K562 (cell line): ENCODE measurements at regions not wholly inside any gene's neighbourhood (a gene's known extent, or its start where the extent isn't known, plus 50 kb on each side); places are given as distances from the start of the nearest gene placed in this dataset.

Experiments
- ATAC-seq: fragments of 200-7000 bp; cut with Tn5 transposase; 3 replicates; pipeline ENCODE4 v1.9.1; 2020; ENCODE audit warnings: moderate library complexity
- BruUV-seq: library from RNA; stranded (reverse); fragments of 400-500 nt; replicated peaks from 2 replicates; lab custom pipeline; 2021; lab: Mats Ljungman, UMichigan
- CTCF ChIA-PET: fragments of 300-600 bp; formaldehyde crosslinking; extraction: SDS; loops from one replicate; lab custom pipeline; 2021; ENCODE audit warnings: low intra/inter-chr PET ratio; lab: Yijun Ruan, JAX
- POLR2A ChIA-PET: fragments of 300-600, 350-650 bp; sonication (Branson Sonifier 250); formaldehyde crosslinking; extraction: SDS; loops from one replicate; lab custom pipeline; 2021; ENCODE audit warnings: antibody characterized with exemption, inconsistent platforms; lab: Yijun Ruan, JAX
- DNase-seq, 4 experiments: peaks; one replicate each; pipeline versions ENCODE4 v3.0.0 to v3.0.0-alpha.2; 2011 to 2018; ENCODE audit warnings: low spot score in 3 of 4, mixed read lengths in 3 of 4; ENCODE audit errors: extremely low read depth in 1 of 4
- FAIRE-seq: peaks from 2 replicates; lab custom pipeline; 2011; peaks lifted over from hg19 to GRCh38; lab: Jason Lieb, UNC
- H2AFZ ChIP-seq: 2 replicates; pipeline ENCODE4 v1.6.0; 2011; ENCODE audit warnings: low read depth, low read length, control low read depth, inconsistent platforms
- H3K27ac ChIP-seq: fragments of 200-600 bp; 3 replicates; pipeline ENCODE4 v1.8.0; 2011; ENCODE audit warnings: low read depth, mild to moderate bottlenecking, control low read depth, inconsistent platforms, low read length, moderate library complexity, mixed read lengths; ENCODE audit errors: extremely low read depth
- H3K27me3 ChIP-seq, 2 experiments: fragments of 300-600 bp in 1 of 2; 2 replicates in 1 of 2; 3 replicates in 1 of 2; pipeline versions ENCODE4 v1.6.0 to v1.8.0; 2011; ENCODE audit warnings: inconsistent platforms in 2 of 2, low read length in 2 of 2, mild to moderate bottlenecking in 1 of 2, mixed read lengths in 1 of 2, moderate library complexity in 1 of 2; ENCODE audit not compliant: control insufficient read depth in 2 of 2, insufficient read depth in 2 of 2
- H3K36me3 ChIP-seq: fragments of 300-600 bp; 3 replicates; pipeline ENCODE4 v1.8.0; 2011; ENCODE audit warnings: mild to moderate bottlenecking, low read length, inconsistent platforms; ENCODE audit not compliant: control insufficient read depth, insufficient read depth
- H3K4me1 ChIP-seq, 2 experiments: fragments of 200-600 bp in 1 of 2; replicated peaks in 1 of 2; 2 replicates in 1 of 2; 3 replicates in 1 of 2; pipeline versions ENCODE4 v1.5.1 to v1.8.0; 2011; ENCODE audit warnings: inconsistent platforms in 2 of 2, low read length in 2 of 2, mild to moderate bottlenecking in 1 of 2, mixed read lengths in 1 of 2, moderate library complexity in 1 of 2; ENCODE audit not compliant: control insufficient read depth in 2 of 2, insufficient read depth in 2 of 2
- H3K4me2 ChIP-seq: 2 replicates; pipeline ENCODE4 v1.6.1; 2011; ENCODE audit warnings: low read length, control low read depth, inconsistent platforms, mixed read lengths; ENCODE audit not compliant: insufficient read depth
- H3K4me3 ChIP-seq: fragments of 200-600 bp; sonication (generic), shearing (Covaris generic); 2 replicates; pipeline ENCODE4 v1.5.1; 2016; ENCODE audit warnings: control low read depth, inconsistent platforms
- H3K79me2 ChIP-seq: fragments of 200-600 bp; 3 replicates; pipeline ENCODE4 v1.8.0; 2011; ENCODE audit warnings: low read length, inconsistent platforms; ENCODE audit not compliant: control insufficient read depth, insufficient read depth
- H3K9ac ChIP-seq, 2 experiments: 2 replicates each; pipeline versions ENCODE4 v1.6.0 to v1.6.1; 2011; ENCODE audit warnings: low read depth in 2 of 2, low read length in 2 of 2, control low read depth in 1 of 2, inconsistent platforms in 1 of 2, mild to moderate bottlenecking in 1 of 2, mixed read lengths in 1 of 2; ENCODE audit not compliant: insufficient read depth in 1 of 2
- H3K9me1 ChIP-seq: one replicate; pipeline ENCODE4 v1.6.0; 2011; ENCODE audit warnings: inconsistent platforms, mild to moderate bottlenecking, low read length, moderate library complexity; ENCODE audit not compliant: control insufficient read depth, insufficient read depth
- H3K9me3 ChIP-seq: replicated peaks from 2 replicates; pipeline ENCODE4 v1.5.1; 2011; ENCODE audit warnings: low read depth, low read length, inconsistent platforms; ENCODE audit not compliant: control insufficient read depth, insufficient read depth
- H4K20me1 ChIP-seq: replicated peaks from 2 replicates; pipeline ENCODE4 v1.6.1; 2011; ENCODE audit warnings: low read length, inconsistent platforms, mixed read lengths; ENCODE audit not compliant: control insufficient read depth, insufficient read depth
- CBX5 ChIP-seq: IDR thresholded peaks from 2 replicates; pipeline ENCODE4 v1.6.1; 2014; ENCODE audit warnings: low read depth, borderline replicate concordance
- CBX8 ChIP-seq: fragments of 200-600 bp; sonication (generic); IDR thresholded peaks from 2 replicates; pipeline ENCODE4 v1.6.1; 2012; ENCODE audit warnings: borderline replicate concordance, mixed run types, low read depth, mild to moderate bottlenecking, moderate library complexity, mixed read lengths, low read length, control low read depth, inconsistent platforms; ENCODE audit not compliant: poor library complexity, severe bottlenecking; ENCODE audit errors: extremely low read depth
- CHD7 ChIP-seq: fragments of 200-600 bp; sonication (generic); IDR thresholded peaks from one replicate; pipeline ENCODE4 v1.6.1; 2012; ENCODE audit warnings: mild to moderate bottlenecking, low read depth, low read length, inconsistent platforms
- CREB1 ChIP-seq, 2 experiments: sonication (generic) in 1 of 2; formaldehyde crosslinking in 1 of 2; IDR thresholded peaks; 2 replicates each; pipeline versions ENCODE4 v1.6.1 to v1.8.0; 2012 to 2022; ENCODE audit warnings: inconsistent platforms in 1 of 2, mild to moderate bottlenecking in 1 of 2, missing genetic modification reagents in 1 of 2, moderate library complexity in 1 of 2
- NR3C1 ChIP-seq: sonication (generic); formaldehyde crosslinking; IDR thresholded peaks from 2 replicates; pipeline ENCODE4 v1.8.1; 2022; ENCODE audit warnings: missing genetic modification reagents
- RBM17 ChIP-seq: fragments of 200-400 bp; formaldehyde crosslinking; IDR thresholded peaks from 2 replicates; pipeline ENCODE4 v1.6.1; 2017; ENCODE audit warnings: low read depth, mild to moderate bottlenecking, low read length, borderline replicate concordance
- STAT5A ChIP-seq: IDR thresholded peaks from 2 replicates; pipeline ENCODE4 v1.6.1; 2012; ENCODE audit warnings: low read length, inconsistent platforms, borderline replicate concordance
- ZNF217 ChIP-seq: sonication (generic); formaldehyde crosslinking; IDR thresholded peaks from 2 replicates; pipeline ENCODE4 v1.8.0; 2022; ENCODE audit warnings: mild to moderate bottlenecking, missing genetic modification reagents
- ZNF76 ChIP-seq: fragments of 250-450 bp; sonication (Bioruptor Pico); IDR thresholded peaks from 2 replicates; pipeline ENCODE4 v1.4.0; 2020; ENCODE audit warnings: mild to moderate bottlenecking, moderate library complexity, borderline replicate concordance
- WGBS: fragments of 100-300 bp; shearing (Covaris generic); methylation state at CpG from one replicate; pipeline ENCODE4 v1.1.6; 2016; ENCODE audit warnings: low coverage, mixed read lengths; ENCODE audit not compliant: insufficient coverage; ENCODE audit errors: missing lambda C conversion rate; 5-methylcytosine and 5-hydroxymethylcytosine counted together
- in situ Hi-C: fragments of 300-500 bp; cut with MboI; formaldehyde crosslinking; loops from 4 replicates; pipeline ENCODE4 v1.15.0; 2018; ENCODE audit warnings: inconsistent platforms, mixed read lengths
- intact Hi-C: fragments of 100-400 bp; cut with micrococcal nuclease; formaldehyde crosslinking; loops from 2 replicates; pipeline ENCODE4 v1.14.2; 2022

- no peak for TF ChIP-seq ZNF76 (CRISPR knock-in tag)
Measured at GRCh38 chr21:35777081-35777480, 283.2 kb downstream of the SETD4 start (continued).

GRCh38 chr21:35775778-35776544 is 284.4 kb downstream of the SETD4 start:
- Histone ChIP-seq H4K20me1 (no peaks in the 10 kb centered on the region), H3K4me3 (no peak overlapping the region), H3K4me1 (no peaks in the 10 kb centered on the region), H3K27ac (no peak overlapping the region), H3K9ac (no peak overlapping the region), H3K27me3 (peaks cover 0 to 3% of the 10 kb centered on the region in 2 experiments; a peak in 1 of 5 replicates), H3K4me2 (no peak overlapping the region), H3K36me3 (no peaks in the 10 kb centered on the region), H2AFZ (no peak overlapping the region), H3K9me3 (no peaks in the 10 kb centered on the region), H3K79me2 (no peaks in the 10 kb centered on the region), H3K9me1 (no peaks in the 10 kb centered on the region)
- POLR2A ChIA-PET: no interaction called here
- intact Hi-C loops (no loop called here), in situ Hi-C loops (no loop called here)
- CTCF ChIA-PET: no interaction called here
- no peak for DNase-seq
- ATAC-seq: no peak
- 2% methylated on average over 7 of the region's 7 CpGs for WGBS
- no peak for FAIRE-seq
- no TSS peak for BruUV-seq
- no peak for TF ChIP-seq CHD7
- no peak for TF ChIP-seq CBX5
- no peak for TF ChIP-seq NR3C1 (CRISPR knock-in tag)
- TF ChIP-seq CREB1 (IDR thresholded peaks at IDR 0.05): no peak
- no peak for TF ChIP-seq CREB1 (CRISPR knock-in tag; IDR thresholded peaks at IDR 0.05)
- no peak for TF ChIP-seq RBM17
- TF ChIP-seq STAT5A: no peak
- no peak for TF ChIP-seq CBX8
- no peak for TF ChIP-seq ZNF217 (CRISPR knock-in tag)
